ENCODE measurements at regions not wholly inside any gene's neighbourhood (a gene's known extent, or its start where the extent isn't known, plus 50 kb on each side); places are given as distances from the start of the nearest gene placed in this dataset.
"Not testable (repeated sequence)": the region's sequence is repeated elsewhere in the genome, so short reads cannot be mapped to it uniquely, and the experiment has no call there.

DNA sequence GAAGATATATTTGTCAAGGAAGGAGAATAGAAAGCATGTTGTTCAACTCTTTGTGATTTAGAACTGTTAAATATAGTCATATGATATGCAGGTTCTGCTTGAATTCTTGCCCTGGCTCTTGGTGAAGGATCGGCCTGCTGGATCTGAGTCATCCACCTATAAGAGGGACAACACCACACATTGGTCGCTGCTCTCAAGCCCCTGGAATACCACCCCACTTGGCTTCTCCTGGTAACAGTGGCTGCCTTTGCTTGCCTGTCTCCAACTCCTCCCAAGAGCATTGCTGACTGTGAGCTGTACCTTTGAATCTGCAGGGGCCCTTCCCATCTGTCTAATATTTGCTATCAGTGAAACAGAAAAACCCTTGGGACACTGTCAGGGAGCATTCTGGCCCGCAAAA is 78.9 kb upstream of the DGKG start:
- TF ChIP-seq, protein P1, sequence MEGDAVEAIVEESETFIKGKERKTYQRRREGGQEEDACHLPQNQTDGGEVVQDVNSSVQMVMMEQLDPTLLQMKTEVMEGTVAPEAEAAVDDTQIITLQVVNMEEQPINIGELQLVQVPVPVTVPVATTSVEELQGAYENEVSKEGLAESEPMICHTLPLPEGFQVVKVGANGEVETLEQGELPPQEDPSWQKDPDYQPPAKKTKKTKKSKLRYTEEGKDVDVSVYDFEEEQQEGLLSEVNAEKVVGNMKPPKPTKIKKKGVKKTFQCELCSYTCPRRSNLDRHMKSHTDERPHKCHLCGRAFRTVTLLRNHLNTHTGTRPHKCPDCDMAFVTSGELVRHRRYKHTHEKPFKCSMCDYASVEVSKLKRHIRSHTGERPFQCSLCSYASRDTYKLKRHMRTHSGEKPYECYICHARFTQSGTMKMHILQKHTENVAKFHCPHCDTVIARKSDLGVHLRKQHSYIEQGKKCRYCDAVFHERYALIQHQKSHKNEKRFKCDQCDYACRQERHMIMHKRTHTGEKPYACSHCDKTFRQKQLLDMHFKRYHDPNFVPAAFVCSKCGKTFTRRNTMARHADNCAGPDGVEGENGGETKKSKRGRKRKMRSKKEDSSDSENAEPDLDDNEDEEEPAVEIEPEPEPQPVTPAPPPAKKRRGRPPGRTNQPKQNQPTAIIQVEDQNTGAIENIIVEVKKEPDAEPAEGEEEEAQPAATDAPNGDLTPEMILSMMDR (IDR thresholded peaks at IDR 0.05; ENCODE audit: low read depth, low read length) = no peak
- DNase-seq (ENCODE audit: extremely low read depth, low read depth) = no peak

DNA sequence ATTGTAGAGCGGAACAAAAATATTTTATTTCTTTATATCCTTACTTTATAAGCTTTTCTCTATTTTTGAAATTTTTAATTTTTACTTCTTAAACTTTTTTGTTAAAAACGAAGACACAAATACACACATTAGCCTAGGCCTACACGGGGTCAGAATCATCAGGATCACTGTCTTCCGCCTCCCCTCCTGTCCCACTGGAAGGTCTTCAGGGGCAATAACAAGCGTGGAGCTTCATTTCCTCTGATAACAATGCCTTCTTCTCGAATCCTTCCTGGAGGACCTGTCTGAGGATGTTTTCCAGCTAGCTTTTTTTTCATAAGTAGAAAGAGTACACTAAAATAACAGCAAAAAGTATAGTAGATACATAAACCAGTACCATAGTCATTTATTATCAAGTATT is 77.7 kb upstream of the DGKG start:
- TF ChIP-seq, protein P1 (IDR thresholded peaks at IDR 0.05; ENCODE audit: low read depth, low read length) = no peak
- DNase-seq (ENCODE audit: extremely low read depth, low read depth) = no peak

DNA sequence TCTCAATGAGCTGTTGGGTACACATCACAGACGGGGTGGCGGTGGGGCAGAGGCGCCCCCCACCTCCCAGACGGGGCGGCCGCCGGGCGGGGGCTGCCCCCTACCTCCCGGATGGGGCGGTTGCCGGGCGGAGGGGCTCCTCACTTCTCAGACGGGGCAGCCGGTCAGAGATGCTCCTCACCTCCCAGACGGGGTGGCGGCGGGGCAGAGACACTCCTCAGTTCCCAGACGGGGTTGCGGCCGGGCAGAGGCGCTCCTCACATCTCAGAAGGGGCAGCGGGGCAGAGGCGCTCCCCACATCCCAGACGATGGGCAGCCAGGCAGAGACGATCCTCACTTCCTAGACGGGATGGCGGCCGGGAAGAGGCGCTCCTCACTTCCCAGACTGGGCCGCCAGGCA is 73.3 kb upstream of the DGKG start:
- not testable (repeated sequence) for DNase-seq (ENCODE audit: extremely low read depth, low read depth)

DNA sequence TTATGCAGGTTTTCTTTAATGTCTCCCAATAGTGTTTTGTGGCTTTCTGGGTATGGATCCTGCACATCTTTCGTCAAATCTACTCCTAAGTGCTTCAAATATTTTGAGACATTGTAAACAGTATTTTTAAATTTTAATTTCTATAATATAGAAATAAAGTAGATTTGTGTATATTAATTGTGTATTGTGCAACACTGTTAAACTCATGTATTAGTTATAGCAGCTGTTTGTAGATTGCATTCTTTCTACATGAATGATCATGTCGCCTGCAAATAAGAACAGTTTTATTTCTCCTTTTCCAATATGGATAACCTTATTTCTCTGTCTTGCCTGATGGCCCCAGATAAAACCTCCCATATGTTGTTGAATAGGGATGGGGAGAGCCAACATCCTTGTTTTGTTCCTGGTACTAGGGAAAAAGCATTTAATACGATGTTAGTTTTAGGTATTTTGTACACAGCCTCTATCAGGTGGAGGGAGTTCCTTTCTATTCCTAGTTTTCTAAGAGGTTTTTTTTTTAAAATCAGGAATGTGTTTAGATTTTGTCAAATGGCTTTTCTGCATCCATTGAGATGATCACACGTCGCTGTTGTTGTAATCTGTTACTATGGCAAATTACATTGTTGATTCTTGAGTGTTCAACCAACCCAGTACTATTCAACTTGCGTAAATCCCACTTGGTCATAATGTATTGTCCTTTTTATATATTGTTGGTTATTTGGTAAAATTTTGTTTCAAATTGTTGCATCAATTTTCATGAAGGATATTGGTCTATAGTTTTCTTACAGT is 71.1 kb upstream of the DGKG start:
- TF ChIP-seq, protein P1 (IDR thresholded peaks at IDR 0.05; ENCODE audit: low read depth, low read length) = no peak
- no peak for DNase-seq (ENCODE audit: extremely low read depth, low read depth)

DNA sequence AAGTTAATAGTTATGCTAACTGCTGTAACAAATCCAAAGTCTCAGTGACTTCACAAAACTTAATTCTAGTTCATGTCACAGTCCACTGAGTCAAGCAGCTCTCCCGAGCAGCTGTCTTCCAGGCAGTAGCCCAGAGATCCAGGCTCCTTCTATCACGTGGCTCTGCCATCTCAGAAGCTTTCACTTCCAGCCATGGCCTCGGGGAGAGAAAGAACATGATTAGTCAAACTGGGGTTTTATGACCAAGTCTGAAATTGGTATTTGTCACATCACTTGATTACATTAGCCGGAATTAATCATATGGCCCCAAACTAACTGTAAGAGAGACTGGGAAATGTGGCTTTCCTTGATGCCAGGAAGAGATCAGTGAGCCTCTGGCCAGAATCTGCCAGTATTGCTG is 70.2 kb upstream of the DGKG start:
- DNase-seq (ENCODE audit: extremely low read depth, low read depth) = no peak
- TF ChIP-seq, protein P1 (IDR thresholded peaks at IDR 0.05; ENCODE audit: low read depth, low read length) = no peak

DNA sequence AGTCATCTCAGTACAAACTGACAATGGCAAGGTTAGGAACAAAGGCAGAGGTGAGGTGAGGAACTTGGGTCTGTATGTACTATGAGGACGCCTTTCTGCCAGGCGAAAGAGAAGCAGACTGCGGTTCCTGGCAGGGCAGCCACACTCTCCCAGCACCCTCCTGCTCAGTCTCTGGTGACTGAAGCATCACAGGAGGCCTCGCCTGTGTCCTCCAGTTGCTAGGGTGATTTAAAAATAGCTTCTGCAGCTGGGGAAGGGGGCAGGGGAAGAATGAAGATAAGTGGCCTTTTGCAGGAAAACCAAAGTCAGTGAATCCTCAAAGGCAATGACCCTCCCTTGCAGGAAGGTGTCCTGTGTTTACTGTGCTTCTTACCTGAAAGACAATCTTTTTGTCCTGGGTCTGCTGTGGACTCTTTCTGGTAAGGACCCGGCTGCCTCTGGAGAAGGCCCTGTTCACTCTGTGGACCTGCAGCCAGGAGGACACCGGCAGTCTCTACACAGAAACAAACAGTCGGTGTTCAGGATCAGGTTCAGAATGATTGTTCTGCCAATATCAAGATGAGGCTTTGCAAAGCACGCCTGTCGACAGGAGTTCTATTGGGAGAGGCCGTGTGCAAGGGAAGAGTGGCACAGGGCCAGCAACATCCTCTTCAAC is 65.7 kb upstream of the DGKG start:
- TF ChIP-seq, protein P1 (IDR thresholded peaks at IDR 0.05; ENCODE audit: low read depth, low read length) = no peak
- DNase-seq (ENCODE audit: extremely low read depth, low read depth) = no peak

DNA sequence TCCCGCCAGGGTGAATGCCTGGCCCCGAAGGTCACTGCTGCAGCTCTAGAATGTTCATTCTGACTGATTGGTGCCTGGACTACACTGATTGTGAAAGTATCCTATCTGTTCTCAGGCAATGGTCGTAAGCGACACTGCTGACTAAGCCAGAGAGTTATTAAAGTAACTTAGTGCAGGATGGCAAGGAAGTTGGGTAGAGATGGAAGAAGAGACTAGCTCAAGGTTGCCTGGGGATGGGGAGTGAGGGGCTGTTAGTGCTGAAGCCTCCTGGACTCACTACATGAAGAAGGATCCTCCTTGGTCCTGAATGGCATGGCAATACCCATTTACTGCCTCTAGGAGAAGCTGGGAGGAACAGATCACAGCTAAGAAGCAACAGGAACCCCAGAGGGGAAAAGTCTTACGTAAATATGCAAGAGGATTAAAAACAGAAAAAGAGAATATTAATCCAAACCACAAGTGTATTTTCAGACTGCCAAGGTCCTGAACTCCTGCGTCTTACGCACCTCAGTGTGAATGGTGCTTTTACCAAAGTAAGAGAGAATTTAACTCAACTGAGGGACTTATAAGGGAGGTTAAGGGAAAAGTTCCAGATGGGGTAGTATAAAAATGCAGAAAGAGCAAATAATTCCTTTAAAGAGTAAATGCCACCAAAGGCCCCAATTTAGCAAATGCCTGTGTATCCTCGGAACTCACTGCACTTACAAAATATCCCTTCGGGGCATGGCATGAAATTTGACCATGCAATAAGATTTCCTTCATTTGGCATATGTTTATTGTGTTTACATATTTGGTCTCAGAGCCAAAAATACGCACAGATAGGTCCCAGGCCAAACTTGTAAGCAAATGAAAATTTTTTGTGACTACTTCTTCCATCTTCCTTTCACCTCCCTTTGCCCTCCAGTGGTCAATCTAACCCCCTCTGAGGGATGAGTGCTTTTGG is 64.0 kb upstream of the DGKG start:
- TF ChIP-seq, protein P1 (IDR thresholded peaks at IDR 0.05; ENCODE audit: low read depth, low read length) = peak; percentile 59
- peak; percentile 84 for DNase-seq (ENCODE audit: extremely low read depth, low read depth)

All from AG09319 (cell line).